Right ventricle myocardium inferior (tissue), 1 donor: ENCODE measurements at regions not wholly inside any gene's neighbourhood (a gene's known extent, or its start where the extent isn't known, plus 50 kb on each side); places are given as distances from the start of the nearest gene placed in this dataset.

Experiments
- ATAC-seq: fragments of 200-7000 bp; cut with Tn5 transposase; one replicate; pipeline ENCODE4 v1.9.1; 2020; ENCODE audit warnings: mild to moderate bottlenecking, moderate library complexity
- DNase-seq: peaks from one replicate; pipeline ENCODE4 v3.0.0; 2021; ENCODE audit errors: missing footprints
- intact Hi-C: fragments of 100-400 bp; cut with DNase I; formaldehyde crosslinking; loops from one replicate; pipeline ENCODE4 v1.11.0; 2022
- donor health status: DM: no; HTN: yes; CAD: no; lungs with severe emphysema.

DNA sequence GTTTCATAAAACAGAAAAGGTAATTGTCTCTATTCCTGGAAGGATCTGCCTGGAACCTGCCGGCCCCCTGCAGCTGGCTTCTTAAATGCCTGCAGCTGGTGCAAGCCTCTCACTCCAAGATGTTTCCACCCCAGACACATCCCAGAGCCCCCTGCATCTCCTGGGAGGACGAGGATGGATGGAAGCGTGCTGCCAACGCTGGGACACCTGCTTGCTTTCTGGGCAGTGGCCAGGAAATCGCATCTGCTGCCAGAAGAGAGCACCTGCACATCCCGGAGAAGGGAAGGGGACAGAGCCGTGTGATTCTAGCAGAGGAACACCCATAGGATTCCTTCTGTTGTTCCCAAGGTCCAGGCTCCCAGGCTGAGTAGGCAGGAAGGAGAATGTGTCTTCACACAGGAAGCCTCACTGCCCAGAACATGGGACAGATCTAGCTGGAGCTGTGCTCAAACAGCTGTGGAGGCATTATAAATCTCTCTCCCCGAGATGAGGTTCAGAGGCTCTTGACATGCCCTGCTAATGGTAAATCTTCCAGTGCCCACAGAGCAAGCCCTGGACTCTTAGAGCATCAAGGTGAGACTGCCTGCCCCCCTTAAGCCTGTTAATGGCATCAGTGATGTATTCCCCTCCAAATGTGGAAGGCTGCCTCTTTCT, 138.8 kb upstream of the MAP1LC3B2 start:
- no peak for DNase-seq
- intact Hi-C loops, result no loop called here
- ATAC-seq, result no peak

DNA sequence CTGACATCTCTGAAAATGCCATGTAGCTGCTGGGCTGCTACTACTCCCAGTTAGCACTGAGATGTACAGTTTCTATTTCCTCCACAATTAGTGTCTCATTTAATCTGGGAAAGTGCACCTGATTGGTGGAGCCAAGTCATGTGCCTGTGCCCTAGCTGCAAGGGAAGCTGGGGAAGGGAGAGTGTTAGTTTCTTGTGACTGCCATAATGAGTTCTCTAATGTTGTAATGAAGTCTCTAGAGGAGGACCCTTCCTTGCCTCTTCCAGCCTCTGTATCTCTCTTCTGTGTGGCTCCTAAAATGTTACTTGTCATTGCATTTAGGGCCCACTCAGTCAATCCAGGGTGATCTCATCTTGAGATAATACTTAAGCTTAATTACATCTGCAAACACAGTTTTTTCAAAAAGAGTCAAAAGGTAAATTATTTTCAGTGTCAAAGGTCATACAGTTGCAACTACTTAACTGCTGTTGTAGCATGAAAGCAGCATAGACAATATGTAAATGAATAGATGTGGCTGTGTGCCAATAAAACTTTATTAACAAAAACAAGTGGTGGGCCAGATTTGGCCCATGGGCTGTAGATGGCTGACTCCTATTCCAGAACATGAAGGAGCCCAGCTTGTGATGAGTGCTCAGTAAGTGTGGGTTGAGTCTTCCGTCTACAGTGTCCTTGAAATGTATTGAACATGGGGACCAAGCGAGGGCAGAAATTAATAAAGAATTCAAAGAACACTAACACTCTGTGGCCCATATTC, 137.2 kb upstream of the MAP1LC3B2 start:
- no peak for ATAC-seq
- intact Hi-C loops, result no loop called here
- DNase-seq, result no peak

DNA sequence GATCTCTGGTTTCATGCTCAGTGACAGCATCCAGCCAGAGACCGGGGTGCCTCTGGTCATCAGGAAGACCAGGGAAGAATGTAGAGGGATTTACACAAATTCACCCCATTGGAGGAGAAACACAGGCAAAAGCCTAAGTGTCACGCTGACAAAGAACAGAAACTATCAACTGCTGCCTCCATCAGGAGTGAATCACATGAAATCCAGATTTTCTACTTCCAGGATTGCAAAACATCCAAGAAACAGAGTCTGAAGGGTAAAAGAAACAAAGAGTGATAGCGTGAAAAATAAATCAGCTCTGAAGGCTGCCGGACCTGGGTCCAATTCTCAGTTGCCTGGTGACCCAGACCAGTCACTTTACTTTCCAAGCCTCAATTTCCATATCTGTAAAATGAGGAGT, 136.1 kb upstream of the MAP1LC3B2 start:
- no peak for DNase-seq
- ATAC-seq, result peak; percentile 43
- intact Hi-C loops, result no loop called here

DNA sequence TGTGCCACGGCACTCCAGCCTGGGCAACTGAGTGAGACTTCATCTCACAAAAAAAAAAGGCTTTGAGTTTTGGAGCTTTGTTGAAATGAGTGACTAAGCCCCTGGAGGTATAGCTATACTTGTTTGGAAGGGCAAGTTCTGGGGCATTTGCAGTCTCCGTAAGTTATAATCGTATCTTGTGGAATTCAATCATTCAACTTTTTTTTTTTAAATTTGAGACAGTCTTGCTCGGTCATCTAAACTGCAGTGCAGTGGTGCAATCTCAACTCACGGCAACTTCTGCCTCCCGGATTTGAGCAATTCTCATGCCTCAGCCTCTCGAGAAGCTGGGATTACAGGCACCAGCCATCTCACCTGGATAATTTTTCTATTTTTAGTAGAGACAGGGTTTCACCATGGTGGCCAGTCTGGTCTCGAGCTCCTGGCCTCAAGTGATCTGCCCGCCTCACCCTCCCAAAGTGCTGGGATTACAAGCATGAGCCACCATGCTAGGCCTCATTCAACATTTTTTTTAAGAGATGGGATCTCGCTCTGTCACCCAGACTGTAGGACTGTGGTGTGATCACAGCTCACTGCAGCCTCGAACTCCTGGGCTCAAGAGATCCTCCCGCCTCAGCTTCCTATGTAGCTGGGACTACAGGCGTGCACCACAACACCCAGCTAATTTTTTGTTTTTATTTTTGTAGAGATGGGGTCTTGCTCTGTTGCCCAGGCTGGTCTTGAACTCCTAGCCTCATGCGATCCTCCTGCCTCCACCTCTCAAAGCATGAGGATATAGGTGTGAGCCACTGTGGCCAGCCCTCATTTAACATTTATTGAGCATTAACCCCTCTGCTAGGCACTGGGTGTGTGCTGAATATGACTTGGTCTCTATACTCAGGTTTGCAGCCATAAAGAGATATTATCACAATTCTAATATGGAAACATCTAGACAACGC, 133.7 kb upstream of the MAP1LC3B2 start:
- intact Hi-C loops, result no loop called here
- ATAC-seq, result no peak
- no peak for DNase-seq

DNA sequence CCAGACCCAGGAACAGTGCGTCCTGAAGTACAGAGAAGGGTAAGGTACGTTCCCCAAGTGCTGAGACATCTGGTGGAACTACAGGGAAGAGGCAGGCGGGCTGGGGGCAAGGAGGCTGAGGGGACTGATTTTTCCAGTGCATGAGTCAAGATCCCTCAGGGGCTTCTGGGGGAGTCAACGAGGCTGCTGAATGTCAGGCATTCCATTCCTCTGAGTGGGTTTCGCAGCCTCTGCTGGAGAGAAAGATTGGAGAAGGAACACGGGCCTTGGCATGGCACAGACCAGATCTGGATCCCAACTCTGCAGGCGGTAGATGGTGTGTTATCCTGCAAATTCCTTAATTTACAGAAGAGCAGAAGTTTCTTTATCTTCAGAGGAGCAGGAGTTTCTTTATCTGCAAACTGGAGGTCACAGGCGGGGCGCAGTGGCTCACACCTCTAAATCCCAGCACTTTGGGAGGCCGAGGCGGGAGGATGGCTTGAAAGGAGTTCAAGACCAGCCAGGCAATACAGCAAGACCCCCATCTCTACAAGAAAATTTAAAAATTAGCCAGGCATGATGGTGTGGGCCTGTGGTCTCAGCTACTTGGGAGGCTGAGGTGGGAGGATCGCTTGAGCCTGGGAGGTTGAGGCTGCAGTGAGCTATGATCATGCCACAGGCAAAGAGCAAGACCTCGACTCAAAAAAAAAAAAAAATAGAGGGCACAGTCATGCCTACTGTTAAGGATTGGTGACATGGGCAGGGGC, 132.6 kb upstream of the MAP1LC3B2 start:
- intact Hi-C loops, result no loop called here
- no peak for DNase-seq
- peak; percentile 77 for ATAC-seq

DNA sequence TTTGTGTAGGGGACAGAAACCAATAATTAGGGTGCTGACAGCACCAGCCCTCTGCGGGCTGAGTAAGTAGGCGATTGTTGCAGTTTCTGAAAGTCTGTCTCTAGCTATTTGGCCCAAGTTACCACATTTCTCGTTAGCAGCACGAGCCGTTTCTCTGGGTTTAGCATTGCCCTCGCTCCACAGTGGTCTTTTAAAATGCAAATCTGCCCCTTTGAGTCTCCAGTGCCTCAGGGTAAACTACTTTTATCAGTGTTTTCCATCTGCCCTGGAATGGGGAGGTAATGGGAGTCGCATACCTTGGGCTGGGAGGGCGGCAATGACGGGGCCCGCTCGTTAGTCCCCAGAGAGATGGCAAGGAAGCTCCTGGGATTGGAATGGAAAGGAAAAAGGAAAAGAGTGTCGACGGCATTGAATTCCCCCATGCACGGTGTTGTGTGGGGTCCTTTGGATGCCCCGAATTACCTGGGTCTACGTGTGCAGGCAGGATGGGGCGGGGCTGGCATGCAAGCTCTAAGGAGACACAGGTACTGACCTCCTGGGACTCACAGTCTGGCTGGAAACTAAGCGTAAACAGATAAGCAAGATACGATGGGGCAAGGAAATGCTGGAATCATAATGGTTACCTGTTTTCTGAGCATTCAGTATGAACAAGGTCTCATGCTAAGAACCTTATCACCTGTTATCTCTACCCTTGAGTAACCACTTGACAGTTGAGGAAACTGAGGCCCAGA, 131.8 kb upstream of the MAP1LC3B2 start:
- no peak for DNase-seq
- no peak for ATAC-seq
- intact Hi-C loops, result no loop called here

DNA sequence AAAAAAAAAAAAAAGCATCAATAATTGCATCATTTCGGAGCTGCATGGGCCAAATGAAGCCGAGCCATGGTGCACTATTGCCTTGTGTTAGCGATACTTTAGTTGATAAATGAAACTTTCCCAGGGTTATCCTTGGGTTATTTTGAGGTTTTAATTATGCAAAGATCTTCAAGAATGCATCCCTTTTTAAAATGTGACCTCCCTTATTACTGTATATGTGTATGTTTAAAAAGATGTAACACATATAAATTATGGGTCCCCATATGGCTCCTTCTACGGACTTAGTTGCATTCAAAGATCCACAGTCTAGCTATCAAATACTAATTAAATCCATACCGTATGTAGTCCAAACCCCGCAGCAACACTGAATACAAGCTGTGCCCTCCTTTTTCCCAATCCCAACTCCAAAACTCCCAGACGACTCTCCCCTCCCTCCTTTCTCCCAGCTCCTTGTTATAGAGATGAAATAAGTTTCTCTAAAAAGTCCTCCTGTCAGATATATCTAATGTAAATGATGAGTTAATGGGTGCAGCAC, 129.3 kb upstream of the MAP1LC3B2 start:
- no peak for DNase-seq
- intact Hi-C loops, result no loop called here
- no peak for ATAC-seq

DNA sequence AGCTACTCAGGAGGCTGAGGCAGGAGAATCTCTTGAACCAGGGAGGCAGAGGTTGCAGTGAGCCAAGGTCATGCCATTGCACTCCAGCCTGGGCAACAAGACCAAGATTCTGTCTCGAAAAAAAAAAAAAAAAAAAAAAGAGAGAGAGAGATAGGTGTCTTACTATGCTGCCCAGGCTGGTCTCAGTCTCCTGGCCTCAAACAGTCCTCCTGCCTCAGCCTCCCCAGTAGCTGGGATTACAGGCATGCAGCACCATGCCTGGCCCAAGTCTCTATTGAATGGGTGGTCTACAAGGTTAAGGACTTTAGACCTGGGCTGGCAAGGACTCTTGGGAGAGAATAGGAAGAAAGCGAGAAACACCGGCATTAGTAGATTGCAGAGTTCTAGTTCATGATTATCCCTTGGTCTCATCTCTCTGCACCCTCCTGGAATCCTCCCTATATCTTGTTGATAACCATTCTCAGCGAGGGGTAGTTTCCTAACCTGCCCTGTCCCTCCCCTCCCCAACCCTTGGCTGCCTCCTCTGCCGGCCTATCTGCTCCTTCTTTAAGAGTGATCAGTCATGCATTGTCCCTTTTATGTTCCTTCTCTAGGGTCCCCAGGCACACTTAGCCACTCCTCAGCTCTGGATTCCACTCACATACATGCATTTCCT, 128.1 kb upstream of the MAP1LC3B2 start:
- intact Hi-C loops, result no loop called here
- no peak for ATAC-seq
- no peak for DNase-seq

DNA sequence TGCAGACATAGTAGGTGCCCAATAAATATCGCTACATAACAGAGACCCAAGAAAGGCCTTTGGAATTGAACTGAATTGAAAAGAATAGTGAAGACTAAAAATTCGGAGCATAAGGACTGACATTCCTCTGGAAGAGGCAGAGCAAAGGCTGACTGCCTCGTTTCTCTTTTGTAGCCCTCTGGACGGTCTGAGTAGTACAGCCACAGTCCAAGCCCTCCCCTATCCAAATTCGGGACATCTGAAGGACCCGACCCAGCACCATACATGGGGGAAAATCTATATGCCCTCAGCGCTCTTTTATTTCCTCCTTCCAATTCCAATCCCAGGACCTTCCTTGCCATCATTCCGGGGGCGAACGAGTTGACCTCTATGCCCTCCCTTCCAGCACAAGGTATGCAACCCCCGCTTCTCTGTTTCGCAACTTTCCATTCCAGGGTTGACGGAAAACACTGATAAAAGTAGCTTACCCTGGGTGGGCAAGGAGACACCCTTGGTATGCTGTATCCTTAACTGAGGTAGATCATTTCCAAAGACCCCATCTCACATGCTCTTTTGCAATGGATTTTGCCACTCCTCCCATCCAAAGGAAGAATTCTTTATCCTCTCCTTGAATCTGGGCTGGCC, 127.4 kb upstream of the MAP1LC3B2 start:
- ATAC-seq (no peak), DNase-seq (no peak)
- intact Hi-C loops, result no loop called here

DNA sequence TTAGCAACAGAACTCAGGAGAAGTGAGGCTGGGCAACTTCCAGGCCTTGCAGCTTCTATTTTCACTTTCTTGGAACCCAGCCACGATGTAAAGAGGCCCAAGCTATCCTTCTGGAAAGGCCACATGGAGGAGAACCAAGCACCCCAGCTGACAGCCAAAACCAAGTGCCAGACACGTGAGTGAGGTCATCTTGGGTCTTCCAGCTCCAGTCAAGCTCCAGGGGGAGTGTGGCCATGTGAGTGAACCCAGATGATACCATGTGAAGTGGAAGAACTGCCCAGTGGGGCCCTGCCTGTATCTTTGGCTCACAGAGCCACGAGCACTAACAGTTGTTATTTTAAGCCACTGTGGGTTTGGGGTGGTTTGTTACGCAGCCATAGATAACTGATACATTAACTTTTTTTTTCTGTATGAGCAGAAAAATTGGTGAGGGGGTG, 126.8 kb upstream of the MAP1LC3B2 start:
- no peak for ATAC-seq
- intact Hi-C loops, result no loop called here
- no peak for DNase-seq

DNA sequence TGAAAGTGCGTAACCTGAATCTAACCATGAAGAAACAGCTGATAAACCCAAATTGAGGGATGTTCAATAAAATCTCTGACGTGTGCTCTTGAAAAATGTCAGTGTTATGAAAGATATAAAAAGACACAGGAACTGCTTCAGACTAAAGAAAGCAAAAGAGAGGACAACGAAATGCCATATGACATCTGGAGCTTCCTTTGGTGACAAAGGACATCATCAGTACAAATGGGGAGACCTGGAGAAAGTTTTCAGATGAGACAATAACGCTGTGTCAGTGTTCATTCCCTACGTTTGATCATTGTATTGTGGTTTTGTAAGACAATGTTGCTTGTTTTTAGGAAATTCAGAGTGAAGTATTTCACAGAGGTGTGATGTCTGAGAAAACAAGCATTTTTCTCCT, 125.9 kb upstream of the MAP1LC3B2 start:
- intact Hi-C loops, result no loop called here
- DNase-seq (no peak), ATAC-seq (no peak)

DNA sequence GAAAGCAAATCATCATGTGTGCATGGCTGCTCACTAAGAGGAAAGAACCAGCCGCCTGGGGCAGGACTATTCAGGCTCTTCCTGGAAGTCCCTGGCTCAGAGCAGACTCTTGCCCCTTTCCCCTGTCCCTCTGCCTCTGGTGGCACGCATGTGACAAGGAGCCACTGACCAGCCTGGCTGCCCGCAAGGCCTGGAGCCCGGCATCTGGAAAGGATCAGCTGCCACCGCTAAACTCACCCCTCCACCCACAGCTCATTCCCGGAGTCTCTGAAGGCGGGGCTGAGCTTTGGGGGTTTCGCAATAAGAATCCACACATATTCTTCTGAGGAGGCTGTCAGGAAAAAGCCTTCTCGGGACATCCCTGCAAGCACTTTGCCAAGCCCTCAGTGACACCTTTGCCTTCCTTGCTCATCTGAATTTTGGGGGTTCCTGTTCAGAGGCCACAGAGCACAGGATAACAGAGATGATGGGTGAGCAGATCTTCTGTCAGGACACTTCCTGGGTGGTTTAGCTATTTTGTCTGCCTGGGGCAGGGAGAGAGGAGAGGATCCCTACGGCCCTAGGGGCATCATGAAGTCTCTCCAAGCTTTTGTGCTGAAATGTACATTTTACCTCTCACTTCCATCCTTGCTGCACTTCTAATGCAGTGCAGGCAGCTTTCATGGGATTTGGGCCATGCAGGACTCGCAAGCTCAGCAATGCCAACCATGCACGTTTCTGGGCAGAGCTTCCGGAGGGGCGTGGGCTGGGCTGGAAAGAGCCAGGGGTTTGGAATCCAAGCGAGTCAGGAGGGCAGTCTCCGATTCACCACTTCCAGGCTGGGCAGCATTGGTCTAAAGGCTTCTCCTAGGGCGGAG, 124.8 kb upstream of the MAP1LC3B2 start:
- DNase-seq (peak; percentile 87), ATAC-seq (peak; percentile 92)
- intact Hi-C loops, result no loop called here

DNA sequence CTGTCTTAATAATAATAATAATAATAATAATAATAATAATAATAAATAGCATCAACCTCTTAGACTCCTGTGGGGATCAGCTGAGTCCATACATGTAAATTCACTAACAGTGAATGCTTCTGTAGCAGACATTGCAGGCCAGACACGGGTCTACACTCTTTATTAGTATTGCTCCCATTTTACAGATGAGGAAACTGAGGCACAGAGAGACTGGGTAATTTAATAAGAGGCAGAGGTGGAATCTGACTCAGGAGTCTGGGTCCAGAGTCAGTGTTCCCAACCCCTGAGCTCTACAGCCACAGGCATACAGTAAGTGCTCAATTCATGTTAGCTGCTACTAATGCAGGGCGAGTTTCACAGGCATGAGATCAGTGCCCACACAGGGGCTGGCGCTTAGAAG, 123.2 kb upstream of the MAP1LC3B2 start:
- ATAC-seq, result no peak
- intact Hi-C loops, result no loop called here
- no peak for DNase-seq

DNA sequence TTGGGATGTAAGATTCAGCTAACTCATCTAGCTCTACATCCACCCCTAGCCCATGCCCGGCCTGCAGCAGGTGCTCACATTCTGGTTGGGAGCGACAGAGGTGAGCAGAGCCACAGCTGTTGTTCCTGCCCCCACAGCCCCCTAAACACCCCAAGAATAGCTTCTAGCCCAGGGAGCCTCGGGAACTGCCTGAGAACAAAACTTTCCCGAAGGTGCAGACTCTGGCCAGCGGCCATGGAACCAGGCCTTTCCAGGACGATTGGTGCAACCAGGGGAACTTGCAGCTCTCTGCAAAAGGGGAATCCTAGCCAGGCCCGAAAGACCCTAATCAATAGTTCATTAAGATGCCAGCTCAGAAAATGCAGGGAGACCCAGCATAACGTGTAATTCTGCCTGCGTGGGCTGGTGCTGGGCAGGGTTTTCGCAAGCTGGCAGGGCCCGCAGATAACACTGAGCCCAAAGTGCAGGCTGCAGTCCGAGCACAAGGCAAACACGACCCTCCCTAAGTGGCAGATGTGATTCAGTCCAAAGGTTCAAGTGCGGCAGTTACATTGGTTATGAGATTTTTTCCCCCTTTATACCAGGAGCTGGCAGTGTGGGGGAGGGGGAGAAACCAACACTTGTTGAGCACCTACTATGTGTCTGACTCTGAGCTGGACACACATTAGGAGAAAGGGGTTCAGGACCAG, 122.5 kb upstream of the MAP1LC3B2 start:
- DNase-seq, result no peak
- no peak for ATAC-seq
- intact Hi-C loops, result no loop called here

DNA sequence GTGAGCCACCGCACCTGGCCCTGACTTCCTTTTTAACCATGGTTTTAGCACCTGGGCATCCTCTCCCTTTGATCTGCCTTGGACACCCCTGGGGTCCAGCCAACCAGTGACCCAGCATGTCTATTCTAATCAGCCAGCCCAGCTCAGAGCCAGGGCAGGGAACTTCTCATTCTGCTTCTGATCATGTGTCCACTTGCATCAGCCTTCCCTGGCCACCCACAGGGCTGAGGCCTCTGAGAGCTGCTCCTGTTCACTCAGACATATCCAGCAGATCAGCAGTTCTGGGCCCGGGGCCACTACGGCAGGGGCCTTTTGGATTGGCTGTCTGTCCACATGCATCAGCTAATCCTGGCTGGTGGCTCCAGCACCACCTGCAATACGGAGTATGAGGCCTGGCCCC, 117.9 kb upstream of the MAP1LC3B2 start:
- DNase-seq (no peak), ATAC-seq (no peak)
- intact Hi-C loops, result no loop called here

DNA sequence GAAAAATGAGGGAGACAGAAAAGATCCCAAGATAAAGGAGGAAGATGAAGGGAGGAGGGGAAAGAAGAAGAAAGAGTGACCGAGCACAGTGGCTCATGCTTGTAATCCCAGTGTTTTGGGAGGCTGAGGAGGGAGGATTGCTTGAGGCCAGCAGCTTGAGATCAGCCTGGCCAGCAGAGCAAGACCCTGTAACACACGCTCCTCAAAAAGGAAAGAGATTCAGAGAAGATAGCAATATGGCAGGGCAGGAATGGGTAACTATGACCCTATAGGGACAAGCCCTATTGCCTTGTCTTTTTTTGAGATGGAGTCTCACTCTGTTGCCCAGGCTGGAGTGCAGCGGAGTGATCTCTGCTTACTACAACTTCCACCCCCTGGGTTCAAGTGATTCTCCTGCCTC, 116.9 kb upstream of the MAP1LC3B2 start:
- ATAC-seq (no peak), DNase-seq (no peak)
- intact Hi-C loops, result no loop called here
